Spleen (tissue), 7 donors: ENCODE measurements at regions not wholly inside any gene's neighbourhood (a gene's known extent, or its start where the extent isn't known, plus 50 kb on each side); places are given as distances from the start of the nearest gene placed in this dataset.

Experiments used
- CTCF ChIP-seq, 11 experiments: fragments of 200-600 bp in 7 of 11; fragments of 450-650 bp in 4 of 11; sonication (generic) in 4 of 11; IDR thresholded peaks in 8 of 11; conservative IDR thresholded peaks in 3 of 11; 1 replicate in 7 of 11; 2 replicates in 4 of 11; pipeline versions ENCODE4 v1.4.0 to v1.8.0; 2016 to 2021; ENCODE audit warnings: antibody characterized with exemption in 11 of 11, inconsistent platforms in 4 of 11, mild to moderate bottlenecking in 1 of 11
- POLR2AphosphoS5 ChIP-seq, 3 donors: sonication (generic); formaldehyde crosslinking; IDR thresholded peaks; one replicate each; pipeline ENCODE4 v1.5.1; 2017; ENCODE audit warnings: antibody characterized with exemption in 3 of 3
- donor health status: DM: no; HTN: no; CAD: no; lungs with moderate emphysema.
- donor health status: DM: no; HTN: no; CAD: no.
- donor health status: DM: no; HTN: no; CAD: no.

GRCh38 chr18:43789234-43790000, 512.1 kb upstream of the SYT4 start:
- TF ChIP-seq CTCF (IDR thresholded peaks at IDR 0.05 in 8 of 11, conservative IDR thresholded peaks at IDR 0.05 in 3 of 11) (no peak), POLR2AphosphoS5 (IDR thresholded peaks at IDR 0.05) (no peak)
